ENCODE measurements at regions not wholly inside any gene's neighbourhood (a gene's known extent, or its start where the extent isn't known, plus 50 kb on each side); places are given as distances from the start of the nearest gene placed in this dataset.
"Not testable (repeated sequence)": the region's sequence is repeated elsewhere in the genome, so short reads cannot be mapped to it uniquely, and the experiment has no call there.

- no peak overlapping the region for H3K4me3 ChIP-seq (ENCODE audit: low read depth, low read length)
- no peak for DNase-seq (ENCODE audit: low read depth)
- TF ChIP-seq CTCF (IDR thresholded peaks at IDR 0.05; ENCODE audit: low read depth, low read length) (no peak), POLR2A (IDR thresholded peaks at IDR 0.05; ENCODE audit: extremely low read depth, insufficient read length) (no peak), MAX (IDR thresholded peaks at IDR 0.05; ENCODE audit: low read depth, low read length) (no peak), MYC (IDR thresholded peaks at IDR 0.05; ENCODE audit: low read depth, low read length) (no peak)
Measured at GRCh38 chr1:157219600-157219999, 81.4 kb upstream of the ETV3 start.

- DNase-seq (ENCODE audit: low read depth) = no peak
- TF ChIP-seq MYC (IDR thresholded peaks at IDR 0.05; ENCODE audit: low read depth, low read length) (no peak), POLR2A (IDR thresholded peaks at IDR 0.05; ENCODE audit: extremely low read depth, insufficient read length) (no peak), MAX (IDR thresholded peaks at IDR 0.05; ENCODE audit: low read depth, low read length) (no peak), CTCF (IDR thresholded peaks at IDR 0.05; ENCODE audit: low read depth, low read length) (no peak)
- no peak overlapping the region for H3K4me3 ChIP-seq (ENCODE audit: low read depth, low read length)
Measured at GRCh38 chr1:157219182-157219581, 81.0 kb upstream of the ETV3 start.

- H3K4me3 ChIP-seq (ENCODE audit: low read depth, low read length) = no peak overlapping the region
- TF ChIP-seq CTCF (IDR thresholded peaks at IDR 0.05; ENCODE audit: low read depth, low read length) (no peak), MYC (IDR thresholded peaks at IDR 0.05; ENCODE audit: low read depth, low read length) (no peak), POLR2A (IDR thresholded peaks at IDR 0.05; ENCODE audit: extremely low read depth, insufficient read length) (no peak), MAX (IDR thresholded peaks at IDR 0.05; ENCODE audit: low read depth, low read length) (no peak)
- no peak for DNase-seq (ENCODE audit: low read depth)
Measured at GRCh38 chr1:157218671-157219070, 80.5 kb upstream of the ETV3 start.

- no peak overlapping the region for H3K4me3 ChIP-seq (ENCODE audit: low read depth, low read length)
- TF ChIP-seq POLR2A (IDR thresholded peaks at IDR 0.05; ENCODE audit: extremely low read depth, insufficient read length) (no peak), MAX (IDR thresholded peaks at IDR 0.05; ENCODE audit: low read depth, low read length) (no peak), MYC (IDR thresholded peaks at IDR 0.05; ENCODE audit: low read depth, low read length) (no peak), CTCF (IDR thresholded peaks at IDR 0.05; ENCODE audit: low read depth, low read length) (no peak)
- DNase-seq (ENCODE audit: low read depth) = no peak
Measured at GRCh38 chr1:157217486-157217885, 79.3 kb upstream of the ETV3 start.

- TF ChIP-seq MAX (IDR thresholded peaks at IDR 0.05; ENCODE audit: low read depth, low read length) = no peak
- no peak for TF ChIP-seq POLR2A (IDR thresholded peaks at IDR 0.05; ENCODE audit: extremely low read depth, insufficient read length)
- no peak for TF ChIP-seq CTCF (IDR thresholded peaks at IDR 0.05; ENCODE audit: low read depth, low read length)
- no peak for TF ChIP-seq MYC (IDR thresholded peaks at IDR 0.05; ENCODE audit: low read depth, low read length)
- H3K4me3 ChIP-seq (ENCODE audit: low read depth, low read length) = no peak overlapping the region
- no peak for DNase-seq (ENCODE audit: low read depth)
Measured at GRCh38 chr1:157213836-157214235, 75.6 kb upstream of the ETV3 start.

GRCh38 chr1:157209514-157209913 lies 71.3 kb upstream of the ETV3 start:
- no peak for DNase-seq (ENCODE audit: low read depth)
- H3K4me3 ChIP-seq (ENCODE audit: low read depth, low read length) = no peak overlapping the region
- TF ChIP-seq POLR2A (IDR thresholded peaks at IDR 0.05; ENCODE audit: extremely low read depth, insufficient read length) (no peak), MYC (IDR thresholded peaks at IDR 0.05; ENCODE audit: low read depth, low read length) (no peak), MAX (IDR thresholded peaks at IDR 0.05; ENCODE audit: low read depth, low read length) (no peak), CTCF (IDR thresholded peaks at IDR 0.05; ENCODE audit: low read depth, low read length) (no peak)

DNA sequence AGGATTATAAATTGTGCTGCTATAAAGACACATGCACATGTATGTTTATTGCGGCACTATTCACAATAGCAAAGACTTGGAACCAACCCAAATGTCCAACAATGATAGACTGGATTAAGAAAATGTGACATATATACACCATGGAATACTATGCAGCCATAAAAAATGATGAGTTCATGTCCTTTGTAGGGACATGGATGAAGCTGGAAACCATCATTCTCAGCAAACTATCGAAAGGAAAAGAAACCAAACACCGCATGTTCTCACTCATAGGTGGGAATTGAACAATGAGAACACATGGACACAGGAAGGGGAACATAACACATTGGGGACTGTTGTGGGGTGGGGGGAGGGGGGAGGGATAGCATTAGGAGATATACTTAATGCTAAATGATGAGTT lies 67.8 kb upstream of the ETV3 start:
- H3K4me3 ChIP-seq (ENCODE audit: low read depth, low read length); DNase-seq (ENCODE audit: low read depth): not testable (repeated sequence)

Measured in NB4 (cell line).